HepG2 (cell line): ENCODE measurements at regions not wholly inside any gene's neighbourhood (a gene's known extent, or its start where the extent isn't known, plus 50 kb on each side); places are given as distances from the start of the nearest gene placed in this dataset.

Experiments
- ATAC-seq: fragments of 200-7000 bp; cut with Tn5 transposase; 3 replicates; pipeline ENCODE4 v1.9.1; 2020; ENCODE audit warnings: mild to moderate bottlenecking, moderate library complexity
- BruUV-seq: library from RNA; stranded (reverse); fragments of 400-500 nt; replicated peaks from 2 replicates; lab custom pipeline; 2021; lab: Mats Ljungman, UMichigan
- CTCF ChIA-PET: fragments of 300-600 bp; formaldehyde crosslinking; extraction: SDS; loops from one replicate; lab custom pipeline; 2021; ENCODE audit warnings: low total read pairs, inconsistent platforms, low intra/inter-chr PET ratio; lab: Yijun Ruan, JAX
- POLR2A ChIA-PET: fragments of 350-600 bp; sonication (Branson Sonifier 250); formaldehyde crosslinking; loops from one replicate; lab custom pipeline; 2020; ENCODE audit warnings: antibody characterized with exemption, inconsistent platforms; lab: Yijun Ruan, JAX
- DNase-seq: peaks from one replicate; pipeline ENCODE4 v3.0.0-alpha.2; 2015; ENCODE audit warnings: low spot score
- FAIRE-seq: peaks from 3 replicates; lab custom pipeline; 2011; peaks lifted over from hg19 to GRCh38; lab: Jason Lieb, UNC
- H2AFZ ChIP-seq: one replicate; pipeline ENCODE4 v1.6.1; 2011; ENCODE audit warnings: low read length, inconsistent platforms
- H3K27ac ChIP-seq: fragments of 300-600 bp; 3 replicates; pipeline ENCODE4 v1.8.0; 2011; ENCODE audit warnings: mixed run types, mild to moderate bottlenecking, mixed read lengths, low read length, inconsistent platforms; ENCODE audit not compliant: insufficient read depth; ENCODE audit errors: extremely low read length
- H3K27me3 ChIP-seq, 2 experiments: fragments of 200-600 bp in 1 of 2; 2 replicates in 1 of 2; 3 replicates in 1 of 2; pipeline versions ENCODE4 v1.6.0 to v1.8.0; 2011; ENCODE audit warnings: low read length in 2 of 2, mild to moderate bottlenecking in 2 of 2, moderate library complexity in 2 of 2, inconsistent platforms in 1 of 2; ENCODE audit not compliant: insufficient read depth in 2 of 2, control insufficient read depth in 1 of 2
- H3K36me3 ChIP-seq, 2 experiments: fragments of 200-600 bp in 1 of 2; replicated peaks in 1 of 2; 2 replicates in 1 of 2; 3 replicates in 1 of 2; pipeline versions ENCODE4 v1.5.1 to v1.8.0; 2011; ENCODE audit warnings: low read length in 2 of 2, inconsistent platforms in 1 of 2; ENCODE audit not compliant: insufficient read depth in 2 of 2, control insufficient read depth in 1 of 2
- H3K4me1 ChIP-seq: 2 replicates; pipeline ENCODE4 v1.5.1; 2012; ENCODE audit warnings: low read length, inconsistent platforms; ENCODE audit not compliant: insufficient read depth
- H3K4me2 ChIP-seq: 2 replicates; pipeline ENCODE4 v1.6.0; 2011; ENCODE audit warnings: low read depth, low read length, inconsistent platforms
- H3K4me3 ChIP-seq, 3 experiments: fragments of 200-600 bp in 1 of 3; sonication (generic), shearing (Covaris generic) in 1 of 3; replicated peaks in 1 of 3; 2 replicates each; pipeline ENCODE4 v1.5.1; 2011 to 2016; ENCODE audit warnings: low read length in 3 of 3, inconsistent platforms in 2 of 3, low read depth in 2 of 3, mild to moderate bottlenecking in 2 of 3, control low read depth in 1 of 3, mixed read lengths in 1 of 3; ENCODE audit not compliant: insufficient read depth in 1 of 3
- H3K79me2 ChIP-seq: one replicate; pipeline ENCODE4 v1.6.1; 2011; ENCODE audit warnings: low read length, inconsistent platforms; ENCODE audit not compliant: insufficient read depth
- H3K9ac ChIP-seq: 2 replicates; pipeline ENCODE4 v1.6.0; 2011; ENCODE audit warnings: mild to moderate bottlenecking, low read depth, low read length, inconsistent platforms; ENCODE audit not compliant: insufficient read depth
- H3K9me3 ChIP-seq: 2 replicates; pipeline ENCODE4 v1.5.1; 2012; ENCODE audit warnings: mild to moderate bottlenecking, low read length
- H4K20me1 ChIP-seq: 2 replicates; pipeline ENCODE4 v1.6.0; 2011; ENCODE audit warnings: inconsistent platforms, mild to moderate bottlenecking, low read length, moderate library complexity; ENCODE audit not compliant: insufficient read depth
- GATAD2A ChIP-seq: IDR thresholded peaks from 2 replicates; pipeline ENCODE4 v1.6.1; 2016
- HHEX ChIP-seq: IDR thresholded peaks from 2 replicates; pipeline ENCODE4 v1.6.1; 2016; ENCODE audit warnings: control low read depth
- ISL2 ChIP-seq: sonication (generic); formaldehyde crosslinking; IDR thresholded peaks from 2 replicates; pipeline ENCODE4 v1.5.0; 2020; ENCODE audit warnings: missing genetic modification reagents
- KAT7 ChIP-seq: IDR thresholded peaks from 2 replicates; pipeline ENCODE4 v1.6.1; 2018; ENCODE audit warnings: borderline replicate concordance, missing compliant biosample characterization
- ONECUT2 ChIP-seq: sonication (generic); formaldehyde crosslinking; IDR thresholded peaks from 2 replicates; pipeline ENCODE4 v1.4.0; 2020; ENCODE audit warnings: missing genetic modification reagents
- SCMH1 ChIP-seq: sonication (generic); formaldehyde crosslinking; IDR thresholded peaks from 2 replicates; pipeline ENCODE4 v1.9.0; 2021; ENCODE audit warnings: missing genetic modification reagents, mild to moderate bottlenecking, borderline replicate concordance
- ZFYVE20 ChIP-seq: sonication (generic); formaldehyde crosslinking; IDR thresholded peaks from 2 replicates; pipeline ENCODE4 v1.8.0; 2023; ENCODE audit warnings: low read depth, mild to moderate bottlenecking, moderate library complexity, missing genetic modification reagents, borderline replicate concordance
- ZNF503 ChIP-seq: sonication (generic); formaldehyde crosslinking; IDR thresholded peaks from 2 replicates; pipeline ENCODE4 v1.4.0; 2020; ENCODE audit warnings: missing genetic modification reagents
- ZNF710 ChIP-seq: sonication (generic); formaldehyde crosslinking; IDR thresholded peaks from 2 replicates; pipeline ENCODE4 v1.5.0; 2020; ENCODE audit warnings: mild to moderate bottlenecking, missing genetic modification reagents, borderline replicate concordance
- ZNF782 ChIP-seq: sonication (generic); formaldehyde crosslinking; IDR thresholded peaks from 2 replicates; pipeline ENCODE4 v1.4.0; 2020; ENCODE audit warnings: missing genetic modification reagents, mild to moderate bottlenecking, borderline replicate concordance
- ZNF816 ChIP-seq: sonication (generic); formaldehyde crosslinking; IDR thresholded peaks from 2 replicates; pipeline ENCODE4 v1.8.0; 2022; ENCODE audit warnings: missing genetic modification reagents, mild to moderate bottlenecking, borderline replicate concordance
- ZNF841 ChIP-seq: sonication (generic); formaldehyde crosslinking; IDR thresholded peaks from 2 replicates; pipeline ENCODE4 v1.8.1; 2023; ENCODE audit warnings: missing genetic modification reagents, borderline replicate concordance
- ZSCAN9 ChIP-seq: IDR thresholded peaks from 2 replicates; pipeline ENCODE4 v1.6.1; 2016; ENCODE audit warnings: borderline replicate concordance
- WGBS: methylation state at CpG from one replicate; pipeline ENCODE4 v1.1.6; 2017; ENCODE audit warnings: low lambda C conversion rate; 5-methylcytosine and 5-hydroxymethylcytosine counted together
- in situ Hi-C: cut with HindIII; loops from 2 replicates; pipeline ENCODE4 v1.10.0; 2017; ENCODE audit warnings: low pct_unique_long_range_greater_than_20kb; ENCODE audit not compliant: extremely low pct_ligation_motif_present
- intact Hi-C: fragments of 100-400 bp; cut with micrococcal nuclease; formaldehyde crosslinking; loops from one replicate; pipeline ENCODE4 v1.10.0; 2022; ENCODE audit not compliant: unreplicated experiment

GRCh38 chr7:10076660-10077300, 896.9 kb upstream of the PHF14 start:
- no peaks in the 10 kb centered on the region for H3K79me2 ChIP-seq
- no peaks in the 10 kb centered on the region for H4K20me1 ChIP-seq
- no peak overlapping the region for H3K4me3 ChIP-seq
- H3K36me3 ChIP-seq: no peaks in the 10 kb centered on the region
- H3K27me3 ChIP-seq: no peaks in the 10 kb centered on the region
- H3K9me3 ChIP-seq: peaks cover 63% of the 10 kb centered on the region
- no peaks in the 10 kb centered on the region for H3K4me1 ChIP-seq
- no peak for DNase-seq
- H2AFZ ChIP-seq: no peak overlapping the region
- in situ Hi-C loops (no loop called here), intact Hi-C loops (no loop called here)
- ChIA-PET POLR2A (no interaction called here), CTCF (no interaction called here)
- no peak overlapping the region for H3K9ac ChIP-seq
- no peak overlapping the region for H3K27ac ChIP-seq
- WGBS: 25% methylated on average over 4 of the region's 4 CpGs
- TF ChIP-seq ONECUT2 (no peak), ZSCAN9 (no peak), KAT7 (CRISPR knock-in tag) (no peak), HHEX (CRISPR knock-in tag) (no peak), SCMH1 (CRISPR knock-in tag) (no peak), ZNF710 (CRISPR knock-in tag) (no peak), ZNF816 (CRISPR knock-in tag) (no peak), GATAD2A (no peak), ZNF503 (CRISPR knock-in tag) (no peak), ZNF782 (no peak), ZFYVE20 (CRISPR knock-in tag) (no peak), ISL2 (CRISPR knock-in tag) (no peak), ZNF841 (CRISPR knock-in tag) (no peak)
- FAIRE-seq: no peak
- H3K4me2 ChIP-seq: no peak overlapping the region
- ATAC-seq: no peak
- BruUV-seq: no TSS peak
